Amygdala (tissue), 56 donors: ENCODE measurements at regions not wholly inside any gene's neighbourhood (a gene's known extent, or its start where the extent isn't known, plus 50 kb on each side); places are given as distances from the start of the nearest gene placed in this dataset.

Experiments
- DNase-seq, 56 donors: peaks; one replicate each; lab custom pipeline; 2025; lab: John Stamatoyannopoulos, UW

GRCh38 chr2:144587306-144587705 is 67.4 kb upstream of the ZEB2 start:
- no peak for DNase-seq

- no peak for DNase-seq
These were observed 66.6 kb upstream of the ZEB2 start for GRCh38 chr2:144586476-144586875.

- DNase-seq, result no peak
These were observed 64.0 kb upstream of the ZEB2 start for GRCh38 chr2:144583741-144584453.

- DNase-seq, result no peak
These were observed 63.4 kb upstream of the ZEB2 start for GRCh38 chr2:144583381-144583729.

- DNase-seq, result no peak
These were observed 62.9 kb upstream of the ZEB2 start for GRCh38 chr2:144582651-144583380.

- no peak for DNase-seq
These were observed 60.7 kb upstream of the ZEB2 start for GRCh38 chr2:144580521-144581161.

- no peak for DNase-seq
These were observed 59.6 kb upstream of the ZEB2 start for GRCh38 chr2:144579556-144579955.

- DNase-seq, result no peak
These were observed 58.2 kb upstream of the ZEB2 start for GRCh38 chr2:144578099-144578498.

- DNase-seq, result no peak
These were observed 53.1 kb upstream of the ZEB2 start for GRCh38 chr2:144572977-144573376.

- no peak for DNase-seq
These were observed 51.9 kb upstream of the ZEB2 start for GRCh38 chr2:144571770-144572169.

- no peak for DNase-seq
These were observed 50.6 kb upstream of the ZEB2 start for GRCh38 chr2:144570566-144570965.
